ENCODE measurements at regions not wholly inside any gene's neighbourhood (a gene's known extent, or its start where the extent isn't known, plus 50 kb on each side); places are given as distances from the start of the nearest gene placed in this dataset.

DNA sequence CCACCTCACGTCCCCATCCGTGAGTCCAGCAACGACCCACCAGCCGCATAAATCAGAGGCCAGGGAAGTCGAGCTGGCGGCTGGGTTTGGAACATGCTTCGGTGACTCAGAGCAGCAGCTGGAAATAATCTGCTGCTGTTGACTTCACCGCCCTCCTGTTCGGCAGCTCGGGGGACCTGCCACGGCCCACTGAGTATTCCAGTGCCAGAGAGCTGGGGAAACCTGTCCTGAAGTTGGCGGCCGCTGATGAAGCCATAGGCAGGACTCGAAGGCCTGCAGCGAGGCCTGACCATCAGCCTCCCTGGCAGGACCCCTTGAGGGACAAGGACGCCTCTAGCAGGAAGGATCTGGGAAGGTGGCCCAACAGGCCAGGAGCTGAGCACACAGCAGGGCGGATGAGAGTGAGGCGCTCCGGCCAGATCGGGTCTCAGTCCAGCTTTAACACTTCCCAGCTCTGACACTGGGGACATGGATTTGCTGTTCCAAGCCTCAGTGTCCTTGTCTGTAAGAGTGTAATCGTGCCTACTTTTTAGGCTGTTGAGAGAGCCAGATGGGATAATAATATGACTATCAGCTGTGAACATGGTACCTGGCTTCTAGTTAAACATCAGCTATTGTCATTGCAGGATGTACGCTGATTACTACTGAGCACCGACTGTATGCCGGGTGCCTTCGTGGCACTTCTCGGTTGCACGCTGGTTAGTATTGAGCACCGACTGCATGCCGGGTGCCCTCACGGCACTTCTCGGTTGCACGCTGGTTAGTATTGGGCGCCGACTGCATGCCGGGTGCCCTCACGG lies 50.4 kb upstream of the CIBAR2 start:
- no peak for DNase-seq (ENCODE audit: low read depth)

DNA sequence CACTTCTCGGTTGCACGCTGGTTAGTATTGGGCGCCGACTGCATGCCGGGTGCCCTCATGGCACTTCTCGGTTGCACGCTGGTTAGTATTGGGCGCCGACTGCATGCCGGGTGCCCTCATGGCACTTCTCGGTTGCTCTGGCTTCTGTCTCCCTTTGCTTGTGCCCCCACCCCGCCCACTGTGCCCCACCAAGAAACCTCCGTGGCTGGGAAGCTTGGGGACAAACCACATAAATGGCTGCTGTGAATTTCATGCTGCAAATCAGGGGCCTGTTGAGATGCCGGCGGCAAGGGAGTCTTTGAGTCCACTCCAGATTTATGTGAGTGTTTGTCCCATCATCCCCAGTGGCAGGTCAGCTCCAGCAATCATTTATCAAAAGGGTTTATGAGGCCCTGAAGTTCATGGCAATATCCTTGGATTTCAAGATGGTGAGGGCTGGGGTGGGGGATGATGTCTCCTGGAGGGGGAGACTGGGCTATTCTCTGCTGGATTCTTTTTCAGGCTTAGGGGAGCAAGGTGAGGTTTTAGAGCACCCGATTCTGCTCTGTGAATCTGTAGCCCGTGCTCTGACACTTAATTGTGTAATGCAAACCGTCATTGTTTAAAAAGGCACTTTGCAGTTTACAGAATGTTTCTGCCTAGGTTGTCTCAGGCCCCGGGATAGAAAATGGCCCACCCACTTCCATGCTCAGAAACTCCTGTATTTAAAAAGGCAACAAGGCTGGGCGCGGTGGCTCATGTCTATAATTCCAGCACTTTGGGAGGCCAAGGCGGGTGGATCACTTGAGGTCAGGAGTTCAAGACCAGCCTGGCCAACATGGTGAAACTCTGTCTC lies 51.2 kb upstream of the CIBAR2 start:
- DNase-seq (ENCODE audit: low read depth): no peak

- no peak for DNase-seq (ENCODE audit: low read depth)
Measured at GRCh38 chr16:85164431-85164830, 52.2 kb upstream of the CIBAR2 start.

GRCh38 chr16:85164838-85165516 lies 52.7 kb upstream of the CIBAR2 start:
- no peak for DNase-seq (ENCODE audit: low read depth)

- no peak for DNase-seq (ENCODE audit: low read depth)
Measured at GRCh38 chr16:85165781-85166180, 53.5 kb upstream of the CIBAR2 start.

DNA sequence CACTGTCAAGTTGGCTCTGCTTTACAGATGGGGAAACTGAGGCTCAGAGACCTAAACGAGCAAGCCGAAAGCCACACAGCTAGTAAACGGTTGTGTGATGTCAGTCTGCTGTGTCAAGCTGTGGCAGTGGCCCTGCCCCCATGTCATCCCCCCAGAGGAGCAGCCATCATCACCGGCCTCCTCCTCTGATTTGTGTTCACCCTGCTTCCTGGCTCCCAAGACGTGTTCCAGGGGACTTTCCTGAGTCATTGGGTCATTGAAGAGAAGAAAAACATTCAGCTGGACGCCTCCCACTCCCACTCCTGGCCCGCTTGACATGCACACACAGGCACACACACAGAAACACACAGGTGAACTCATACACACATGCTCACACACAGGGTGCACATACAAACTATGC lies 54.0 kb upstream of the CIBAR2 start:
- DNase-seq (ENCODE audit: low read depth): no peak

DNA sequence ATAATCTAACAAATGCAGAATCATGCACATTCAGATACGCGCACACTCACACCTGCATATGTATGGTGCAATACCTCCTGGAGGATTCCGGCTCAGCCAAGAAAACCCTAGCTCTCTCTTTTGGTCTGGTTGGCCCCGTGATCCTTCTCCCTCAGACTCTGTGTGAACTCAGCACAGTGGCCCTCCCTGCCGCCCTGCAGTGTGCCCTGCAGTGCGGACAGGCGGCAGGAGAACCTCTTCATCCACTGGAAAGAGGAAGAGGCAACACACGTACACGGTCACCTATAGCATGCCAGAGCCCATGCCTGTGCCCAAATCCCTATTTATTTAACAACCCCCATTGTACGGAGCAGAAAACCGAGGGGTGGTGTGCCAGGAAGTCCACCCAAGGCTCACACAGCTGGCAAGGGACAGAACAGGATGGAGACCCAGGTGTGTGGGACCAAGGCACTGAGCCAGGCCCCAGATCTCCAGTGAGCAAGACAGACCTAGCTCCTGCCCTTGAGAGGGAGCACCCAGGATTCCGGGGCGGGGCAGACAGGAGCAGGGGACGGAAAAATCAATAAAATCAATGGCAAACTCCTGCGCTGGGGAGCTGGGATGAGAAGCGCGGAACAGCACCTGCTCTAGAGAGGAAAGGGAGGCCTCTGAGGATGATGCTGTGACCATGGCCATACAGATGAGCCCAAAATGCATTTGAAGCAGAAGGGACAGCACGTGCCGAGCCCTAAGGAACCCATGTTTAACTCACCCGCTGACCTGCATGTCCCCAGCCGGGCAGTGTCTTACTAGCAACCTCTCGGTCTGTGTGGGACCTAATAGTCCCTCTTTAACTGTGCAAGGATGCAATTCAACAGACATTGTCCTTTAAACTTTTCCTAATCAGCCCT lies 54.7 kb upstream of the CIBAR2 start:
- no peak for DNase-seq (ENCODE audit: low read depth)

DNA sequence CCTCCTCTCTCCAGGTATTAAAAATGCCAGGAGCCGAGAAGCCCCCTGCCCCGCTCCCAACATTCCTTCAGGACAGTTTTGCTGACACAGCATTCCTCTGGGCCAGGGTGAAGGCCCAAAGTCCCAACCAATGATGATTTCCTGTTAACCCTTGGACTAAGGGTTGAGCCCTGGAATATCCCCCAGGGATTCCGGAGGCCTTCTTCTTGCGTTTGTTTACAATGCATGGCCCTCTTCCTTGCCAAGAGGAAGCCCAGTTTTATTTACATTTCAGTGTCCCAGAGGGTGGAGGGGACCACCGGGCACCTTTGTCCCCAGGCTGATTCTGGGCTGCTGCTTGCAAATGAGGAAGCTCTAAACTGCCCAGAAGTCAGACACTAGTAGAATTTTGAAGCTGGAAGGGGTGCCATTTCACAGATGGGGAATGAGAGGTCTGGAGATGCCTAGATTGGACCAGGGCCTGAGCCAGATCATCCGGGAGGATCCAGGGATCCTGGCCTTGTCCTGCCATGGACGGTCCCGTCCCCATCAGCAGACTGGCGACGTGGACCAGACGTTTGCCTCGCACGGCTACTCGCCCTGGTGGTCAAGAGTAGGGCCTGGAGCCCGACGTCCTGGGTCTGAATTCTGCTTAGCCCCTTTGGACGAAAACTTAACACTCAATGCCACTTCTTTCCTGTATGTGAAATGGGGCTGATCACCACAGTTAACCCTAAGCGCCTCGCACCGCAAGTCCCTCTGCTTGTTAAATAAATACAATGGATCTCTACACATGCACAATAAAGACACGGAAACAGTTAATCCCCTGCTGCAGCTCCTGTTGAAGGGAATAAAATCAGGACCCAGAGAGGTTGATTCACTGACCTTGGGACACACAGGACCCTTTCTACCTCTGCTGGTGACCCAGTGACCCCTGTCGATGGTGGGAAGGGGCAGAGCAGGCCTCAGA lies 55.6 kb upstream of the CIBAR2 start:
- no peak for DNase-seq (ENCODE audit: low read depth)

GRCh38 chr16:85168732-85169256 lies 56.5 kb upstream of the CIBAR2 start:
- no peak for DNase-seq (ENCODE audit: low read depth)

- no peak for DNase-seq (ENCODE audit: low read depth)
Measured at GRCh38 chr16:85169333-85170065, 57.2 kb upstream of the CIBAR2 start.

GRCh38 chr16:85170066-85170491 lies 57.8 kb upstream of the CIBAR2 start:
- no peak for DNase-seq (ENCODE audit: low read depth)

- no peak for DNase-seq (ENCODE audit: low read depth)
Measured at GRCh38 chr16:85170590-85171003, 58.3 kb upstream of the CIBAR2 start.

GRCh38 chr16:85171004-85171758 lies 58.9 kb upstream of the CIBAR2 start:
- DNase-seq (ENCODE audit: low read depth): no peak

DNA sequence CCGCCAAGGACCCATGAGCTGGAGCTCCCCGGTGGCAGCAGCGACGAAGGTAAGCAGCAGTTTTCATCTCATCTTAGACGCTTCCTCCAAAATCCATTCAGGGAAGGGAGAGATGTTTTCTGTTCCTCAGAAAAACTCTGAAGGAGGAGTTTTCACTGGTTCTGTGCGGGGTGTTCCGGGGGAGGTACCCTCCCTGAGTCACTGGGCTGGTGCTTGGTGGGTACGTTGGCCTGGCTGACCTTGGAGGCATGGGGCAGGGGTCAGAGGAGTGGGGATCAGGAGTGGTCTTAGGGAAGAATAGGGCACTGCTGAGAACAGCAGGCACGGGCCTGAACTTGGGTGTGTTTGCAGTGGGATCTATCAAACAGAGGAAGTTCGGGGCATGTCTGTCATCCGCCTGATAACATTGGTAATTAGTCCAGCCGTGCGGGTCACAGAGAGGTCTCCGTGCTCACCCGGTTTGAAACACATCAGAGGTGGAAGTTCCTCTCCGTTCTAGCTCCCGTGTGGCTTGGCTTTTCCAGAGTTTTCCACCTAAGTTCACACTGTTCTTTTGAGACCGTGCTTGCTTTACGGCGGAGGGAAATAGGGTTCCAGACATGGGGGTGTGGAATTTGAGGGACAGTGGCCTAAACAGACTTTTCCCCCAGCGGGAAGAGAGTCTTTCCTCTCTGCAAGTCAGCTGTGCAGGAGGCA lies 59.6 kb upstream of the CIBAR2 start:
- DNase-seq (ENCODE audit: low read depth): no peak

DNA sequence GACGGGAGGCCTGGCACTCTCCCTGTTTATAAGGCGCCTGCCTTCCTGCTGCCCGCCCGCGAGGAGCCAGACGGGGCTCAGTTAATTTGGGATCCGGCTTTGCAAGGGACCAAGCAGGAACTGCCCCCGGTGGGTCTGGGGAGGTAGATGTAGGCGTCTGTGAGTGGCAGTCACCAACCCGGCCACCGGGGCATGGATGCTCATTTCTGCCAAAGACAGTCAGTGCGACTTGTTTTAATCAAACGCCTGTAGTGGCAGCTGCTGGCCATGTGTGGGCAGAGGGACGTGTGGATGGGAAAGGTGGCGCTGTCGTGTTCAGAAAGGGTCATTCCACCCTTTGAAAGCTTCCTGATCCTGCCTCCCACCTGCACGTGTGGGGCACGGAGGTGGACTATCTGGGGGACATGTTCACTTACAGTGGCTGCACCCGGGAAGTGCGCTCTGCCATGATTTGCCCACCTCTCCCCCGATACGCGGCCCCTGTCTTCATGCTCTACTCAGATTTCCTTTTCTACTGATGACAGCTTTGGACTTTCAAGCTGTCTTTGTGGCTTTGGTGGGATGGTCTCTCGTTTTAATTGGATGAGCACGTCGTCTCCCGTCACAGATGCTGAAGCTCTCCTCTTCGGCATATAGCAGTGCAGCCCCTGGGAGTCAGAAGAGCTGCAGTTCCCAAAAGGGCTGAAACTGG lies 60.3 kb upstream of the CIBAR2 start:
- no peak for DNase-seq (ENCODE audit: low read depth)

DNA sequence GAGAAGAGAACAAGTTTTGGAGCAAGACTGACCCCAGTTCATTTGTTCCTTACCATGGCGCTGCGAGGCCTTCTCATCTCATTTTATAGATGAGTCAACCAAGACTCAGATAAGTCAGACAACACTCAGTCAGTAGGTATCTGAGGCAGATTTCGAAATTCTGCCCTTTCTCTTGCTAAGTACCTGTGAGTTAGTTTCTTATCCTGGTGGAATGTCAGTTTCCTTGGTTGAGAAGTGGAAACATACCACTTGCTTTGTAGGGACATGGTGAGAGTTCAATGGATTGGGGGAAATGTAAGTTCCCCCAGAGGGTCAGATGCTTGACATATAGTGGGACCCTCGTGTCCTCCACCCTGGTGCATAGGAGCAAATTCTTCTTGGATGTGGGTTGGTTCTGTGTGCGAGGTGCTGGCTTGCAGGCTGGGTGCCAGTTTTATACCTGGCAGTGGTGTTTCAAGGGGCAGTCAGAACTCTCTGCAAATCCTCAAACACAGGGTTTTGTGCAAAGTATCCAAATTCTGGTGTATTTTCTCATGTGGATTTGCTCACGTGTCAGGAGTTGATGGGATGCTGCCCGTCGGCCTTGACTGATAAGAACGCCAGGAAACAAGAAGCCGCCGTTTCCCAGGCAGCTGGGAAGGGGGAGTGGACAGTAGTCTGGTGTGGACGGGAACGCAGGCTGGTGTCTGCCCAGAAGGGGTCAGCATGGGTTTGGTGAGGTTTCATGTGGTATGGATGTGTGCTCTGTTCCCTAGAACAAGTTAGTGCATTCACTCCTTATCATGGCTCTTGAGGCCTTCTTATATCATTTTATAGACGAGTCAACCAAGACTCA lies 61.1 kb upstream of the CIBAR2 start:
- peak; percentile 73 for DNase-seq (ENCODE audit: low read depth)

Data from non-pigmented ciliary epithelial cell (primary cell).